ENCODE measurements at regions not wholly inside any gene's neighbourhood (a gene's known extent, or its start where the extent isn't known, plus 50 kb on each side); places are given as distances from the start of the nearest gene placed in this dataset.

GRCh38 chr16:51559901-51560300, 408.8 kb upstream of the SALL1 start:
- no peaks in the 10 kb centered on the region for H3K9me3 ChIP-seq (replicated peaks; ENCODE audit: control insufficient read depth, insufficient read depth, low read length)

GRCh38 chr16:51557670-51558069, 406.6 kb upstream of the SALL1 start:
- dilution Hi-C loops (cut with MboI; ENCODE audit: extremely low pct_ligation_motif_present, low sequenced_read_pairs) (no loop called here), intact Hi-C loops (cut with micrococcal nuclease) (no loop called here)
- Histone ChIP-seq H3K9me3 (replicated peaks; ENCODE audit: control insufficient read depth, insufficient read depth, low read length) (no peaks in the 10 kb centered on the region), H4K20me1 (replicated peaks; ENCODE audit: control insufficient read depth, extremely low read depth, insufficient read depth, low read length) (no peaks in the 10 kb centered on the region), H3K4me1 (ENCODE audit: control insufficient read depth, extremely low read depth, insufficient read depth, low read length) (no peaks in the 10 kb centered on the region), H3K36me3 (ENCODE audit: control insufficient read depth in 2 of 2, extremely low read depth in 1 of 2, insufficient read depth in 2 of 2, low read length in 2 of 2) (no peaks in the 10 kb centered on the region), H3K9ac (replicated peaks; ENCODE audit: extremely low read depth, insufficient read depth, low read length) (no peak overlapping the region), H3K27ac (ENCODE audit: insufficient read depth, low read depth, low read length) (no peak overlapping the region), H2AFZ (ENCODE audit: low read depth, low read length) (no peak overlapping the region), H3K27me3 (ENCODE audit: control insufficient read depth in 2 of 2, insufficient read depth in 2 of 2, low read length in 2 of 2) (no peaks in the 10 kb centered on the region), H3K9me1 (replicated peaks; ENCODE audit: control insufficient read depth, extremely low read depth, insufficient read depth, low read length) (no peaks in the 10 kb centered on the region), H3K4me2 (ENCODE audit: insufficient read depth, low read length) (no peak overlapping the region), H3K4me3 (replicated peaks in 1 of 3; ENCODE audit: insufficient read depth in 1 of 3, low read depth in 1 of 3, low read length in 3 of 3) (no peak overlapping the region), H3K79me2 (ENCODE audit: control insufficient read depth, insufficient read depth, low read length) (no peaks in the 10 kb centered on the region)
- TF ChIP-seq EZH2 (IDR thresholded peaks at IDR 0.05; ENCODE audit: borderline replicate concordance, low read depth, low read length, severe bottlenecking) (no peak), POLR2AphosphoS5 (IDR thresholded peaks at IDR 0.05; ENCODE audit: insufficient read depth, low read depth, low read length) (no peak), POLR2A (IDR thresholded peaks at IDR 0.05; ENCODE audit: low read depth, low read length) (no peak), JUN (IDR thresholded peaks at IDR 0.05; ENCODE audit: borderline replicate concordance, insufficient read depth, insufficient read length, low read depth) (no peak), MAX (IDR thresholded peaks at IDR 0.05; ENCODE audit: insufficient read depth, insufficient read length) (no peak), CTCF (IDR thresholded peaks at IDR 0.05; ENCODE audit: extremely low read depth in 1 of 2, insufficient read depth in 1 of 2, low read depth in 1 of 2, low read length in 2 of 2) (no peak), GATA2 (IDR thresholded peaks at IDR 0.05; ENCODE audit: insufficient read depth, insufficient read length, low read depth, low read length) (no peak), FOS (IDR thresholded peaks at IDR 0.05; ENCODE audit: borderline replicate concordance, insufficient read depth, low read length) (no peak), MYC (IDR thresholded peaks at IDR 0.05; ENCODE audit: low read depth, low read length) (no peak)
- DNase-seq (ENCODE audit: low read depth, low spot score) (no peak), FAIRE-seq (no peak)
- CTCF ChIA-PET, result interaction anchor here (1.2 kb wide), 1 partner anchor 11 kb away, joined by 3 read pairs; no protein-coding TSS in a partner anchor
- BruUV-seq (replicated peaks), result no TSS peak
- POLR2A ChIA-PET, result no interaction called here

More at GRCh38 chr16:51559901-51560300, 408.8 kb upstream of the SALL1 start:
- intact Hi-C loops (cut with micrococcal nuclease), result no loop called here
- H3K36me3 ChIP-seq (ENCODE audit: control insufficient read depth in 2 of 2, extremely low read depth in 1 of 2, insufficient read depth in 2 of 2, low read length in 2 of 2), result no peaks in the 10 kb centered on the region
- H3K4me1 ChIP-seq (ENCODE audit: control insufficient read depth, extremely low read depth, insufficient read depth, low read length), result no peaks in the 10 kb centered on the region
- H3K9ac ChIP-seq (replicated peaks; ENCODE audit: extremely low read depth, insufficient read depth, low read length), result no peak overlapping the region
- POLR2A ChIA-PET, result no interaction called here
- H3K79me2 ChIP-seq (ENCODE audit: control insufficient read depth, insufficient read depth, low read length), result no peaks in the 10 kb centered on the region
- DNase-seq (ENCODE audit: low read depth, low spot score) (no peak), FAIRE-seq (no peak)
- H3K4me2 ChIP-seq (ENCODE audit: insufficient read depth, low read length), result no peak overlapping the region
- H3K9me1 ChIP-seq (replicated peaks; ENCODE audit: control insufficient read depth, extremely low read depth, insufficient read depth, low read length), result no peaks in the 10 kb centered on the region
- H4K20me1 ChIP-seq (replicated peaks; ENCODE audit: control insufficient read depth, extremely low read depth, insufficient read depth, low read length), result no peaks in the 10 kb centered on the region
- TF ChIP-seq JUN (IDR thresholded peaks at IDR 0.05; ENCODE audit: borderline replicate concordance, insufficient read depth, insufficient read length, low read depth), result no peak
- H2AFZ ChIP-seq (ENCODE audit: low read depth, low read length), result no peak overlapping the region
- no peak overlapping the region for H3K27ac ChIP-seq (ENCODE audit: insufficient read depth, low read depth, low read length)
- H3K27me3 ChIP-seq (ENCODE audit: control insufficient read depth in 2 of 2, insufficient read depth in 2 of 2, low read length in 2 of 2), result no peaks in the 10 kb centered on the region
- dilution Hi-C loops (cut with MboI; ENCODE audit: extremely low pct_ligation_motif_present, low sequenced_read_pairs), result no loop called here
- no TSS peak for BruUV-seq (replicated peaks)
- CTCF ChIA-PET, result no interaction called here
- H3K4me3 ChIP-seq (replicated peaks in 1 of 3; ENCODE audit: insufficient read depth in 1 of 3, low read depth in 1 of 3, low read length in 3 of 3), result no peak overlapping the region

All from endothelial cell of umbilical vein (primary cell).